Iris pigment epithelial cell (primary cell): ENCODE measurements at regions not wholly inside any gene's neighbourhood (a gene's known extent, or its start where the extent isn't known, plus 50 kb on each side); places are given as distances from the start of the nearest gene placed in this dataset.

Experiments
- DNase-seq: peaks from one replicate; pipeline ENCODE4 v3.0.0-alpha.2; 2011; ENCODE audit warnings: low read depth

- no peak for DNase-seq
Observed at GRCh38 chr3:4029135-4029534, 229.9 kb downstream of the LRRN1 start.

DNA sequence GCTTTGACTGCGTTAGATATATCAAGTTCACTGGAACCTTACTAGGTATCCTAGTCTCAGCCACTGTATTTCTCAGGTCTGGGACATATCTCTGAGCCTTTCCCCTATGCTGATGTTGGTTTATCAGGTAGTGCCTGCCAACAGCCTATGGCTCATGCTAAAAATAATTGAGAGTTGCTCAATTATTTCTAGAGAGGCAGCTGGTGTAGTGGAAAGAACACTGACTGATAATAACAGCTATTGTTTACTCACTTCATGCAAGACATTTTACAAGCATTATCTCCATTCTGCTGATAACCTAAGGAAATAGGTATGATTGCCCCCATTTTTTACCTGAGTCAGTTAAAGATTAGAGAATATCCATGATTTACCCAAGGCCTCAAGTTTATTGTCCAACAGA is 231.4 kb downstream of the LRRN1 start:
- DNase-seq: no peak

DNA sequence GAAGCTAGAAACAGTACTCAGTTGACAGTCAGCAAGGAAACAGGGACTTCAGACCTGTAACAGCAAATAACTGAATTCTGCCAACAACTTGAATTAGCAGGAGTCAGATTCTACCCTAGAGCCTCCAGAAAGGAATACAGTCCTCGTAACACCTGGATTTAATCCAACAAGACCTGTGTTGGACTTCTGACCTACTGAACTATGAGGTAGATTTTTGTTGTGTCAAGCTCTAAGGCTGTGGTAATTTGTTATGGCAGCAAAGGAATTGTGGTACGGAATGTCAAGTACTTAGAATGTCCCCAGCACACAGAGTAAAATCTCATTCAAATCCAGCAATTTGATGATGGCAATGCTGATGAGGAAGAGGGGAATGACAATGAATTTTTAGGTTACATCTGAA is 234.1 kb downstream of the LRRN1 start:
- no peak for DNase-seq

GRCh38 chr3:4036046-4036445 is 236.8 kb downstream of the LRRN1 start:
- no peak for DNase-seq

GRCh38 chr3:4038351-4038750 is 239.1 kb downstream of the LRRN1 start:
- DNase-seq: no peak

GRCh38 chr3:4042070-4042469 is 242.8 kb downstream of the LRRN1 start:
- no peak for DNase-seq

DNA sequence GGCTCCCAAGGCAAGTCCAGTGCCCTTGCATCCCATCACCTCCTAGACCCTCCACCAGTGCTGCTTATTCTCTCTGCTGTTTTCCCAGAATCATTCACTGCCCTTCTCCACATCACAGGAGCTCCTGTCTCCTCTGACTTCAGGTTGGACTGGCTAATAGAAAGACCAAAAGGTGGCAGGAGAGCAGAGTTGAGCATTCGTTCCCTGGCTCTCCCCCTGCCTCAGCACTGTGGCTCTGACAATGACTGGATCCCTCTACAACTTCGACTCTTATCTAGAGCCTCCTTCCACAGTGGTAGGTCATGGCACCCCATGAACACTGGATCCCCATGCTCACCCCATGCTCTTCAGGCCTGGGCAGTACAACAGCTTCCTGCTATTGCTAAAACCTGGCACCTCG is 243.6 kb downstream of the LRRN1 start:
- no peak for DNase-seq

DNA sequence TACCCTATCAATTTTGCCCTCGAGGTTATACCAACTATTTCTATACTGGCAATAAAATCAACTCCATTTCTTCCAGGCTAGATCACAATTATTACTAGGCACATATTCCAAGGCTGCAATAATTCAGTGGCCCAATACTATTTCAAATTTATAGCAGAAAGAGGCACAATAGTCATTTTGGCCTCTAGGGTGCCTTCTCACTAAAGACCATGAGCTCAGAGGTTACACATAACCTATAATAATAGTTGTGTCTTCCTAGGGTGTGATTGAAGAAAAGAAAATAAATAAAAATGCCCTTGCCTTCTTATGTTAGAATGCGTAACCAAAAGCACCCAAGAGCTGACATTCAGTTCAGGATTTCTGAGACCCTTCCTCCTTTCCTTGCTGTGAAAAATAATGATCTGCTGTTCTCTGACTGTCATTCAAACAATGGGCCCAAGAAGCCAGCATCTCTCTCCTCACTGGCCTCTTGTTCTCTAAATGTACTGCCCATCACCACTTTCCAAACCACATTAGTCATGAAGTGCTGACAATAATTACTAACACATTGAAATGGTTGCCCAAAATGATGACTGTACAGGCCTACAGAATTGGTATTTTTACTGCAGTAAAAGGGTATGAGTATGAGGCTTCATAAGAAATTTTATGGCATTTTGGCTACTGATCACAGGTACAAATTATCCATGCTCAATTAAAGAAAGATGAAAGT is 244.8 kb downstream of the LRRN1 start:
- no peak for DNase-seq

- no peak for DNase-seq
Observed at GRCh38 chr3:4044619-4045018, 245.4 kb downstream of the LRRN1 start.

- DNase-seq: no peak
Observed at GRCh38 chr3:4045756-4046155, 246.5 kb downstream of the LRRN1 start.

DNA sequence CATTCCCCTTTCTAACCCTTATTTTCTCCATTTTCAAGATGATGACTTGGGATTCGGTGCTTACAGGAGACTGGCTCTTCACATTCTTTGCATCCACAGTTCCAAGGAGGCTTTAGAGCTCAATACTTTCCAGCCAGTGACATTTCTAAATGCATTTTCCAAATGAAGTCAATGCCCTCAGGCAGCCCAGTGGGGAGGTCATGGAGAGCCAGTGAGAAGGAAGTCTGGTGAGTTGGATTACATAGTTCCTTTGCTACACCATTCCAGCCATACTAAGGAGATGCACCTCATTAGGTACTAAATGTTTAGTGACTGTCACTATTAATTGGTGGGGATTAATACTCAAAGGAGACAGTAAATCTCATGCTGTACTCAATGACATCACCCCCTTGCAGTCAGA is 248.1 kb downstream of the LRRN1 start:
- DNase-seq: no peak

GRCh38 chr3:4052706-4053105 is 250.5 kb upstream of the SETMAR start:
- no peak for DNase-seq

DNA sequence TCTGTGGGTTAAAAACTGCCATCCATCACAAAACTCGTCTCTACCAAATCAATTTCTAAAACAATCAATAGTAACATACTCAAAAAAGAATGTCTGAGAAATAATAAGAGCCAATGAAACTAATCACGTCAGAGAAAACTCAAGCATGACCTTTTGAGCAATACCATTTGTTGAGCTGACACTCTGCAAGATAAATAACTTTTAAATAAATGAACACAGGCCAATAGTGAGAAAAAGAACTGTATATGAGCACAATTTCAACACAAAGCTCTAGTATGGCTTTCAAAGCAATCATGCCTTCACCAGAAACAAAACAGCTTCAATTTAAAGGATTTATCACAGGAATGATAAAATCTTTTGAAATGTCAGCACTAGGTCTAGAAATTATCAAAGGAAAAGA is 249.2 kb upstream of the SETMAR start:
- DNase-seq: no peak

- peak; percentile 44 for DNase-seq
Observed at GRCh38 chr3:4060064-4060463, 243.1 kb upstream of the SETMAR start.

DNA sequence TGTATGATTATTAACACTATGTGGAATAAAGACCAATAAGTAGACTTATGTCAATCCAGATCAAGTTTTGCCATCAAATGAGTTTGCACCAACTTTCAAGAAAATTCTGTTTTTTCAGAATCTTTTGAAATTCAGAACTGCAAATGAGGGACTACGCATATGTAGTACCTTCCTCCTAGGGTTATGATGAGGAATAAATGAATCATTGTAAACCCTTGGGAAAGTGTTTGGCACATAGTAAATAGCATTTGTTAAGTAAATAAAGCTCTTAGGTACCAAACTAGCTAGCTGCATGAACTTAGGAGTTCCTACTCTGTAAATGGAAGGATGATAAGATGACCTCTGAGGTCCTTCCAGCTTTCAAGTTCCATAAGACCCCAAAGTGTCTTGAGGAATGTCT is 242.6 kb upstream of the SETMAR start:
- DNase-seq: no peak

DNA sequence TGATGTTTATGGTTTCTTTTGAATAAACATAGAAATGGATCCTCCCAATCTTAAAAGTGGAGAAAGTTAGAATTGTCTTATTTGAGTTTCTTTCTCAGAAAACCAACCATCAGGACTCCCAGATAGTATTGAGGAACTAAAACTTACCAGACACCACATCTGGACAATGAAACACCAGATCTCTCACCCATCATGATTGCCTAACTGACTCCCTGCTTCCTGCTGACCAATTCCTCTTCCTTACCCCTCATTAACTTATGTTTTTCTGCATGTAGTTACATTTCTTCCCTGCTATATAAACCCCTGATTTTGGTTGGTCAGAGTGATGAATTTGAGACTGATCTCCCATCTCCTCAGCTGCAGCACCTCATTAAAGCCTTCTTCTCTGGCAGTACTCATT is 242.0 kb upstream of the SETMAR start:
- no peak for DNase-seq

DNA sequence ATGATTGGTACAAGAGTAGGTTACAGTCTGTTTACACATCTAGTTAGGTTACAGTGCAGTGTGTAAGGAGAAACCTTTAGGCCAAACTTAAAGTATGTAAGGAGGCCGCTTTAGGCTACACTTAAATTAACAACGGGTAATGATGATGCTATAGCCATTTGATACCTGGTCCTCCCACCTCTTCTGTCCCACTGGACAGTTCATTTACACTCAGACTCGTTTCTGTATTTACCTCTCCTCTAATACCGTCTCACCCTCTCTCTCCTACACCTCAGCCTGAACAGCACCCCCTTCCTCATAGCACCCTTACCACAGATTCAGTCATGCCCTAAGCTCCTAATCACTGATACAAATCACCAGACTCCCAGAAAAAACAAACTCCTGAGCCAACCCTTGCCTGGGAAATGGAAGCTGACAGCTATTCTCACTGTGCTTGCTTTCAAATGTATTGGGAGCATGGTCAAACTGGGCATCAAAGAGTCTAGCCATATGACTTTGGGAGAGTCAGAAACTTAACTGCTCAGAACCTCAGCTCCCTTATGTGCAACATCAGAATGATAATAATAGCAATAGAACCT is 241.3 kb upstream of the SETMAR start:
- no peak for DNase-seq

GRCh38 chr3:4062621-4063020 is 240.5 kb upstream of the SETMAR start:
- no peak for DNase-seq

DNA sequence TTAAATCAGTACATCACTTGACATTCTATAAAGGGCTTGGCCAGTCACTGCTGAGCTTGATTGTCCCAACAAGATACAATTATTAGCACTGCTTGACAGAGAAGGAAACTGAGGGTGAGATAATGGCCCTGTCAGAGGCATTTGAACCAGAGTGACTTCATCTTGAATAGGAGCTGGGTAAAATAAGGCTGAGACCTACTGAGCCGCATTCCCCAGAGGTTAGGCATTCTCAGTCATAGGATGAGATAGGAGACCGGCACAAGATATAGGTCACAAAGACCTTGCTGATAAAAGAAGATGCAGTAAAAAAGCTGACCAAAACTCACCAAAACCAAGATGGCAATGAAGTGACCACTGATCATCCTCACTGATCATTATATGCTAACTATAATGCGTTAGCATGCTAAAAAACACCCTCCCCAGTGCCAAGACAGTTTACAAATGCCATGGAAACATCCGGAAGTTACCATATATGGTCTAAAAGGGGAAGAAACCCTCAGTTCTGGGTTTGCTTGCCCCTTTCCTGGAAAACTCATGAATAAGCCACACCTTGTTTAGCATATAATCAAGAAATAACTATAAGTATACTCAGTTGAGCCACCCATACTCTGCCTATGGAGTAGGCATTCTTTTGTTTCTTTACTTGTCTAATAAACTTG is 239.1 kb upstream of the SETMAR start:
- no peak for DNase-seq

DNA sequence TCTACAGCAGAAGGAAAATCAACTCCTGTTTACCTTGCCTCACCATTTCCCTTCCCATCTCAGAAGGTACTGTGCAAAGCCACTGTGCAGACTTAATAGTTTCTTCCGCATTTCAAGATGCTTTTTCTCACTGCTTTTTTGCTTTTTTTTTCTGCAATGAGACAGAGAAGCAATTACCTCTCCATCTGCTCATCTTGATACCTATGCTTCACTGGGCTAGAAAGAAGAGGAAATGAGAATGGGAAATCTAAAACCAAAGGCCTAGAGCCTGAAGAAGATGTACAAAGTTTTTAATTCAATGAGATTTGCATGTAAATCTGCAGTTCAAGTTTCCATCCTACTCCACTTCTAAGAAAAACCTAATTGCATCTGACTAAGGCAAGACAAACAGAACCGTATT is 238.1 kb upstream of the SETMAR start:
- no peak for DNase-seq

DNA sequence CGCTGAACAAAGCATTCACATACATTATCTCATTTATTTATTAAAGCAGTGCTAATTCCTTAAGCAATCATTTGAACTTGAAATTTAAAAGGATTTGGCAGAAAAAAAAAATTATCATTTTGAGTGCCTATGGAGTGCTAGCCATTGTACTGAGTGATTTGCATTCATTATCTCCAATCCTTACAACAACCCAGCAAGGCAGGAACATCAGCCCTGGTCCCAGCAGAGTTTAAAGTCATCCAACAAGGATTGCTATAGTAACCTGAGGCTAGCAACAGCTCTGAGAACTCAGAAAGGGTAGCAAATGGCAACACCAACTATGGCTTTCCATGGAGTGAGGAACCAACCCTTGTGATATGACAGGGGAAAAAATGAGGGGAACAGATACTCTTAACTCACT is 237.6 kb upstream of the SETMAR start:
- no peak for DNase-seq

DNA sequence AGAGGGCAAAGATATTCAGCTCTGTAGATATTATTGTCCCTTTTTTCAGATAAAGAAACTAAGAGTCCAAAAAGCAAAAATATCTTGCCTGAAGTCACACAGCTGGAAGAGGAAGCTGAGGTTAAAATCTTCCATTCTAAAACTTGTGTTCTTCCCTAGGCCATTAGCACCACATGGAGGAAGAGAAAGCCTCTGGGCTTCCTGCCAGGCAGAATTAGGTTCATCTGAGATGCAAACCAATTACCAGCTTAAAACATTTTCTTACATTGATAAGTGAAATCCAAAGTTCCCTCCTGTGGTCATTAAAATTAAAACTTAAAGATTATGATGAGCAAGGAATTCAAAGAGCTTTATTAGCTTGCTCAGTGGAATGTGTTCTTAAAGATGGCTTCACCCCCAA is 235.3 kb upstream of the SETMAR start:
- DNase-seq: no peak

GRCh38 chr3:4069796-4070195 is 233.4 kb upstream of the SETMAR start:
- no peak for DNase-seq
